Retina (tissue), 1 donor: ENCODE measurements at regions not wholly inside any gene's neighbourhood (a gene's known extent, or its start where the extent isn't known, plus 50 kb on each side); places are given as distances from the start of the nearest gene placed in this dataset.
"Not testable (repeated sequence)": the region's sequence is repeated elsewhere in the genome, so short reads cannot be mapped to it uniquely, and the experiment has no call there.

Source experiments
- DNase-seq: peaks from one replicate; pipeline ENCODE4 v3.0.0-alpha.2; 2016

- DNase-seq: no peak
Measured at GRCh38 chr4:52373650-52374049, 285.5 kb downstream of the USP46 start.

GRCh38 chr4:52374877-52375276, 284.2 kb downstream of the USP46 start:
- DNase-seq: no peak

- DNase-seq: peak; percentile 81
Measured at GRCh38 chr4:52376132-52376704, 282.9 kb downstream of the USP46 start.

GRCh38 chr4:52377563-52377962, 281.5 kb downstream of the USP46 start:
- DNase-seq: no peak

- no peak for DNase-seq
Measured at GRCh38 chr4:52407545-52407944, 251.6 kb downstream of the USP46 start.

- DNase-seq: no peak
Measured at GRCh38 chr4:52408032-52408431, 251.1 kb downstream of the USP46 start.

GRCh38 chr4:52408471-52408870, 250.6 kb downstream of the USP46 start:
- no peak for DNase-seq

- DNase-seq: not testable (repeated sequence)
Measured at GRCh38 chr4:52409766-52410165, 249.3 kb downstream of the USP46 start.

GRCh38 chr4:52410971-52411370, 248.1 kb downstream of the USP46 start:
- DNase-seq: no peak

GRCh38 chr4:52420330-52420729, 238.8 kb downstream of the USP46 start:
- no peak for DNase-seq

GRCh38 chr4:52421811-52422213, 237.3 kb downstream of the USP46 start:
- no peak for DNase-seq

- no peak for DNase-seq
Measured at GRCh38 chr4:52423967-52424366, 235.1 kb downstream of the USP46 start.

- no peak for DNase-seq
Measured at GRCh38 chr4:52425751-52426326, 233.3 kb downstream of the USP46 start.

- DNase-seq: no peak
Measured at GRCh38 chr4:52431410-52431809, 227.7 kb downstream of the USP46 start.

GRCh38 chr4:52431869-52432268, 227.2 kb downstream of the USP46 start:
- DNase-seq: no peak

- not testable (repeated sequence) for DNase-seq
Measured at GRCh38 chr4:52442524-52442923, 216.6 kb downstream of the USP46 start.

- DNase-seq: no peak
Measured at GRCh38 chr4:52472444-52472843, 186.7 kb downstream of the USP46 start.

- DNase-seq: no peak
Measured at GRCh38 chr4:52477191-52477780, 181.8 kb downstream of the USP46 start.

- peak; percentile 3 for DNase-seq
Measured at GRCh38 chr4:52483186-52483890, 175.8 kb downstream of the USP46 start.

GRCh38 chr4:52507774-52508173, 151.3 kb downstream of the USP46 start:
- no peak for DNase-seq

GRCh38 chr4:52510939-52511565, 148.0 kb downstream of the USP46 start:
- DNase-seq: no peak

- DNase-seq: no peak
Measured at GRCh38 chr4:52511825-52512224, 147.3 kb downstream of the USP46 start.

GRCh38 chr4:52512291-52512690, 146.8 kb downstream of the USP46 start:
- DNase-seq: no peak

- DNase-seq: not testable (repeated sequence)
Measured at GRCh38 chr4:52522093-52522492, 137.0 kb downstream of the USP46 start.
